ENCODE measurements at regions not wholly inside any gene's neighbourhood (a gene's known extent, or its start where the extent isn't known, plus 50 kb on each side); places are given as distances from the start of the nearest gene placed in this dataset.

GRCh38 chr4:140293979-140294378 is 79.5 kb upstream of the SCOC start:
- H3K9me3 ChIP-seq (ENCODE audit: control insufficient read depth, insufficient read depth, low read depth, low read length) = no peaks in the 10 kb centered on the region
- H3K27me3 ChIP-seq (ENCODE audit: control insufficient read depth, insufficient read depth, low read length) = no peaks in the 10 kb centered on the region
- H4K20me1 ChIP-seq (ENCODE audit: control insufficient read depth, extremely low read depth, insufficient read depth, low read length) = no peaks in the 10 kb centered on the region
- H3K27ac ChIP-seq (ENCODE audit: insufficient read depth, low read length) = no peak overlapping the region
- H2AFZ ChIP-seq (ENCODE audit: low read length) = no peak overlapping the region
- H3K4me1 ChIP-seq (ENCODE audit: control insufficient read depth, extremely low read depth, insufficient read depth, low read length) = peaks cover 4% of the 10 kb centered on the region
- DNase-seq (ENCODE audit: low read depth in 2 of 2) = no peak
- no peak overlapping the region for H3K9ac ChIP-seq (ENCODE audit: insufficient read depth, low read length)
- no peaks in the 10 kb centered on the region for H3K36me3 ChIP-seq (ENCODE audit: control insufficient read depth, insufficient read depth, low read length)
- no peak overlapping the region for H3K4me3 ChIP-seq (replicated peaks in 1 of 4; ENCODE audit: control extremely low read depth in 1 of 4, insufficient read depth in 1 of 4, low read depth in 3 of 4, low read length in 4 of 4)
- TF ChIP-seq EZH2 (IDR thresholded peaks at IDR 0.05; ENCODE audit: low read length, missing control alignments) (no peak), CTCF (conservative IDR thresholded peaks at IDR 0.05 in 1 of 2, IDR thresholded peaks at IDR 0.05 in 1 of 2; ENCODE audit: low read depth in 1 of 2, low read length in 2 of 2) (no peak)
- no peaks in the 10 kb centered on the region for H3K79me2 ChIP-seq (ENCODE audit: control insufficient read depth, insufficient read depth, low read length)
- H3K4me2 ChIP-seq (ENCODE audit: extremely low read depth, insufficient read depth, low read length) = no peak overlapping the region

- Histone ChIP-seq H4K20me1 (ENCODE audit: control insufficient read depth, extremely low read depth, insufficient read depth, low read length) (no peaks in the 10 kb centered on the region), H3K79me2 (ENCODE audit: control insufficient read depth, insufficient read depth, low read length) (no peaks in the 10 kb centered on the region), H2AFZ (ENCODE audit: low read length) (no peak overlapping the region), H3K27me3 (ENCODE audit: control insufficient read depth, insufficient read depth, low read length) (no peaks in the 10 kb centered on the region), H3K27ac (ENCODE audit: insufficient read depth, low read length) (no peak overlapping the region), H3K4me2 (ENCODE audit: extremely low read depth, insufficient read depth, low read length) (no peak overlapping the region), H3K9ac (ENCODE audit: insufficient read depth, low read length) (no peak overlapping the region), H3K4me1 (ENCODE audit: control insufficient read depth, extremely low read depth, insufficient read depth, low read length) (peaks cover 2% of the 10 kb centered on the region), H3K4me3 (replicated peaks in 1 of 4; ENCODE audit: control extremely low read depth in 1 of 4, insufficient read depth in 1 of 4, low read depth in 3 of 4, low read length in 4 of 4) (no peak overlapping the region), H3K36me3 (ENCODE audit: control insufficient read depth, insufficient read depth, low read length) (no peaks in the 10 kb centered on the region), H3K9me3 (ENCODE audit: control insufficient read depth, insufficient read depth, low read depth, low read length) (peaks cover 7% of the 10 kb centered on the region)
- DNase-seq (ENCODE audit: low read depth in 2 of 2) = peak in 1 of 2 donors; percentile 32
- TF ChIP-seq EZH2 (IDR thresholded peaks at IDR 0.05; ENCODE audit: low read length, missing control alignments) = no peak
- no peak for TF ChIP-seq CTCF (conservative IDR thresholded peaks at IDR 0.05 in 1 of 2, IDR thresholded peaks at IDR 0.05 in 1 of 2; ENCODE audit: low read depth in 1 of 2, low read length in 2 of 2)
Observed at GRCh38 chr4:140291259-140291658, 82.2 kb upstream of the SCOC start.

GRCh38 chr4:140289486-140289885 is 84.0 kb upstream of the SCOC start:
- Histone ChIP-seq H4K20me1 (ENCODE audit: control insufficient read depth, extremely low read depth, insufficient read depth, low read length) (no peaks in the 10 kb centered on the region), H3K4me3 (replicated peaks in 1 of 4; ENCODE audit: control extremely low read depth in 1 of 4, insufficient read depth in 1 of 4, low read depth in 3 of 4, low read length in 4 of 4) (no peak overlapping the region), H3K9ac (ENCODE audit: insufficient read depth, low read length) (no peak overlapping the region), H3K27me3 (ENCODE audit: control insufficient read depth, insufficient read depth, low read length) (peaks cover 8% of the 10 kb centered on the region), H3K27ac (ENCODE audit: insufficient read depth, low read length) (no peak overlapping the region), H3K36me3 (ENCODE audit: control insufficient read depth, insufficient read depth, low read length) (no peaks in the 10 kb centered on the region), H2AFZ (ENCODE audit: low read length) (no peak overlapping the region), H3K79me2 (ENCODE audit: control insufficient read depth, insufficient read depth, low read length) (no peaks in the 10 kb centered on the region), H3K4me2 (ENCODE audit: extremely low read depth, insufficient read depth, low read length) (no peak overlapping the region), H3K9me3 (ENCODE audit: control insufficient read depth, insufficient read depth, low read depth, low read length) (peaks cover 7% of the 10 kb centered on the region), H3K4me1 (ENCODE audit: control insufficient read depth, extremely low read depth, insufficient read depth, low read length) (no peaks in the 10 kb centered on the region)
- no peak for TF ChIP-seq EZH2 (IDR thresholded peaks at IDR 0.05; ENCODE audit: low read length, missing control alignments)
- no peak for TF ChIP-seq CTCF (conservative IDR thresholded peaks at IDR 0.05 in 1 of 2, IDR thresholded peaks at IDR 0.05 in 1 of 2; ENCODE audit: low read depth in 1 of 2, low read length in 2 of 2)
- no peak for DNase-seq (ENCODE audit: low read depth in 2 of 2)

Data from fibroblast of lung (primary cell).